ENCODE measurements at regions not wholly inside any gene's neighbourhood (a gene's known extent, or its start where the extent isn't known, plus 50 kb on each side); places are given as distances from the start of the nearest gene placed in this dataset.
"Not testable (repeated sequence)": the region's sequence is repeated elsewhere in the genome, so short reads cannot be mapped to it uniquely, and the experiment has no call there.

DNA sequence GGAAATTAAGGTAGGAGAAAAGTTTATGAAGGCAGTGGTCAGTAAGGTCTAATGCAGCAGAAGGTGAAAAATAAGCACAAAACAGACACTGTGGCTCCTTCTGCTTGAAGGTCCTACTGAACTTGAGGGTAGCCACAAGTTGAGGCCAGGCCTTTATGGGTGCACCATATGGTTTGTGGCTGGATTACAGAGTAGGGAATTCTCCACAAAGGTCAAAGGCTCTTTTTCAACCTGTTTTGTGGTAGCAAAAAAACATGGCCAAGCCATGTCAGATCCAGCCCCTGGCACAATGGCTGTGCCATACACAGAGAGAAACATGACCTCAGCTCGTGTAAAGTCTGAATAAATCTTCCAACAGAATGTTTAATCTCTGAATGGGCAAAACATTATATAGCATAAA, 214.0 kb downstream of the SATB1 start:
- intact Hi-C loops (cut with DNase I; ENCODE audit: low total_unique reads) = no loop called here
- Histone ChIP-seq H3K27ac (no peak overlapping the region), H3K36me3 (no peaks in the 10 kb centered on the region), H3K4me3 (no peak overlapping the region), H3K27me3 (replicated peaks in 1 of 7) (no peaks in the 10 kb centered on the region), H3K4me1 (peaks cover 0 to 11% (median 0%) of the 10 kb centered on the region in 6 donors), H3K9me3 (no peaks in the 10 kb centered on the region)
- DNase-seq = no peak
- TF ChIP-seq, protein P1, sequence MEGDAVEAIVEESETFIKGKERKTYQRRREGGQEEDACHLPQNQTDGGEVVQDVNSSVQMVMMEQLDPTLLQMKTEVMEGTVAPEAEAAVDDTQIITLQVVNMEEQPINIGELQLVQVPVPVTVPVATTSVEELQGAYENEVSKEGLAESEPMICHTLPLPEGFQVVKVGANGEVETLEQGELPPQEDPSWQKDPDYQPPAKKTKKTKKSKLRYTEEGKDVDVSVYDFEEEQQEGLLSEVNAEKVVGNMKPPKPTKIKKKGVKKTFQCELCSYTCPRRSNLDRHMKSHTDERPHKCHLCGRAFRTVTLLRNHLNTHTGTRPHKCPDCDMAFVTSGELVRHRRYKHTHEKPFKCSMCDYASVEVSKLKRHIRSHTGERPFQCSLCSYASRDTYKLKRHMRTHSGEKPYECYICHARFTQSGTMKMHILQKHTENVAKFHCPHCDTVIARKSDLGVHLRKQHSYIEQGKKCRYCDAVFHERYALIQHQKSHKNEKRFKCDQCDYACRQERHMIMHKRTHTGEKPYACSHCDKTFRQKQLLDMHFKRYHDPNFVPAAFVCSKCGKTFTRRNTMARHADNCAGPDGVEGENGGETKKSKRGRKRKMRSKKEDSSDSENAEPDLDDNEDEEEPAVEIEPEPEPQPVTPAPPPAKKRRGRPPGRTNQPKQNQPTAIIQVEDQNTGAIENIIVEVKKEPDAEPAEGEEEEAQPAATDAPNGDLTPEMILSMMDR (IDR thresholded peaks at IDR 0.05 in 8 of 11, conservative IDR thresholded peaks at IDR 0.05 in 3 of 11) = no peak
- no peak for TF ChIP-seq POLR2AphosphoS5 (IDR thresholded peaks at IDR 0.05)
- no peak for TF ChIP-seq POLR2A (IDR thresholded peaks at IDR 0.05)
- 59 to 74% (median 69%) methylated on average over 1 of the region's 1 CpG for WGBS, 5 donors

DNA sequence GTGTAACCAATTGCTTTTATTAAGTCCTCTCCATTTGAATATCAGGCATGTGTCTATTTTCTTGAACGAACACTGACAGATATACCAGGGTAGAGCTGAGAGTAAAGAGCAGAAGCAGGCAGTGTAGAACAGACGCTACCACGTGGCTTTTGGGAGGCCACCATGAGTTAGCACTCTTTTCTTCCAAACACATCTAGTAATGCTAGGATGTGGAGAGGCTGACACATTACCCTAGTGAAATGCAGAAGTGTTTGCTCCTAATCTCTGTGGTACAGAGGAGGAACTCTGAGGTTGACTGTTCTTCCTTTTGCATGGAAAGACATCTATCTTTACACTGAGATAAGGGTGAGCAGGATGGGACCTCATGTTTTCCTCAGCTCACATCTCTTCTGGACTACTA, 216.3 kb downstream of the SATB1 start:
- Histone ChIP-seq H3K27me3 (replicated peaks in 1 of 7) (no peaks in the 10 kb centered on the region), H3K36me3 (no peaks in the 10 kb centered on the region), H3K4me3 (no peak overlapping the region), H3K27ac (no peak overlapping the region), H3K4me1 (peaks cover 0 to 4% (median 0%) of the 10 kb centered on the region in 6 donors), H3K9me3 (no peaks in the 10 kb centered on the region)
- intact Hi-C loops (cut with DNase I; ENCODE audit: low total_unique reads) = no loop called here
- 26 to 49% (median 41%) methylated on average over 3 of the region's 3 CpGs for WGBS, 5 donors
- DNase-seq = no peak
- TF ChIP-seq POLR2A (IDR thresholded peaks at IDR 0.05) = no peak
- TF ChIP-seq, protein P1 (IDR thresholded peaks at IDR 0.05 in 8 of 11, conservative IDR thresholded peaks at IDR 0.05 in 3 of 11) = no peak
- no peak for TF ChIP-seq POLR2AphosphoS5 (IDR thresholded peaks at IDR 0.05)

DNA sequence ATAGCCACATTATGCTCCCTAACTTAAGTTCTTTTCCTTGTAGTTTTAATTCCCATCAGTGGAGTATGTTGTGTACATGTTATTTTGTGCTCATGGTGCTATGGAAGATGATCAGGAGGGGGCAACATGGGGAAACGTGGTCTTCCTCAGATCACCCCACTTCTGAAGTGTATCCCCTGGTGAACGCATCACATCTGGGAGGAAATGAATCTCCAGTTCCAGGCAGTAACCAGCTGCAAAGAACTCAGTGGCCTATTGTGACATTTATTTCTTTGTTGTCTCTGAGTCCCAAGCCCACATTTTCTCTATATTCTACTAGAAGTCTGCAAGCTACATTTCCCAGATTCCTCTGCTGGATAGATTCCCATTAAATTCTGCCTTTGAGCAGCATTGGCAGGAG, 217.0 kb downstream of the SATB1 start:
- no peak for DNase-seq
- H3K27me3 ChIP-seq (replicated peaks in 1 of 7) = no peaks in the 10 kb centered on the region
- intact Hi-C loops (cut with DNase I; ENCODE audit: low total_unique reads) = no loop called here
- no peaks in the 10 kb centered on the region for H3K36me3 ChIP-seq
- TF ChIP-seq POLR2AphosphoS5 (IDR thresholded peaks at IDR 0.05) = no peak
- no peak for TF ChIP-seq POLR2A (IDR thresholded peaks at IDR 0.05)
- TF ChIP-seq, protein P1 (IDR thresholded peaks at IDR 0.05 in 8 of 11, conservative IDR thresholded peaks at IDR 0.05 in 3 of 11) = no peak
- WGBS, 5 donors = 36 to 52% (median 42%) methylated on average over 2 of the region's 2 CpGs
- no peak overlapping the region for H3K4me3 ChIP-seq
- H3K27ac ChIP-seq = no peak overlapping the region
- no peaks in the 10 kb centered on the region for H3K9me3 ChIP-seq
- H3K4me1 ChIP-seq = no peaks in the 10 kb centered on the region

DNA sequence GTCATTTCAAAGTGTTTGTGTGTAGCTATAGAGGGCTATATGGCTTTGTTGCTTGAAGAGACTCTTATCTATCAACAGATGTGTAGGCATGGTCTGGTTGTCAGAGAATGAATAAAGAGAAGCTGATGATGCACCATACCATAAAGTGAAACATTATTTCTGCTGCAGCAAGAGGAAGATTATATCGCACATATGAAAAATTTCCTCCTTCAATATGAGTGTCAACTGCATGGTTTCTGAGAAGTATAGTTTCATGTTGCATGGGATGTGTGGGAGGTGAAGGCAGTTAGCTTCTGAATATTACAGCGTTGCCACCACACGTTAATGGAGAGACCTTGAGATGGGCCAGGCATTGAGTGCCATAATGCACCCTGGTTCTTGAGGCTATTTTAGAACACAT, 217.9 kb downstream of the SATB1 start:
- Histone ChIP-seq H3K9me3 (no peaks in the 10 kb centered on the region), H3K36me3 (no peaks in the 10 kb centered on the region), H3K27me3 (replicated peaks in 1 of 7) (no peaks in the 10 kb centered on the region), H3K27ac (no peak overlapping the region), H3K4me1 (no peaks in the 10 kb centered on the region), H3K4me3 (no peak overlapping the region)
- intact Hi-C loops (cut with DNase I; ENCODE audit: low total_unique reads) = no loop called here
- TF ChIP-seq POLR2AphosphoS5 (IDR thresholded peaks at IDR 0.05) = no peak
- no peak for TF ChIP-seq POLR2A (IDR thresholded peaks at IDR 0.05)
- TF ChIP-seq, protein P1 (IDR thresholded peaks at IDR 0.05 in 8 of 11, conservative IDR thresholded peaks at IDR 0.05 in 3 of 11) = no peak
- DNase-seq = no peak
- 57 to 82% (median 77%) methylated on average over 3 of the region's 3 CpGs for WGBS, 5 donors

DNA sequence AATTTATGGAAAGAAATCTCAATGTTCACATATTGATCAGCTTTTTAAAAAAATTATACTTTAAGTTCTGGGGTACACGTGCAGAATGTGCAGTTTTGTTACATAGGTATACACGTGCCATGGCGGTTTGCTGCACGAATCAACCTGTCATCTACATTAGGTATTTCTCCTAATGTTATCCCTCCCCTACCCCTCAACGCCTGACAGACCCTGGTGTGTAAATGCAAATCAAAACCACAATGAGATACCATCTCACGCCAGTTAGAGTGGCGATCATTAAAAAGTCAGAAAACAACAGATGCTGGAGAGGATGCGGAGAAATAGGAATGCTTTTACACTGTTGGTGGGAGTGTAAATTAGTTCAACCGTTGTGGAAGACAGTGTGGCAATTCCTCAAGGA, 219.4 kb downstream of the SATB1 start:
- H3K27ac ChIP-seq; H3K4me3 ChIP-seq; H3K27me3 ChIP-seq (replicated peaks in 1 of 7); H3K9me3 ChIP-seq; H3K4me1 ChIP-seq; H3K36me3 ChIP-seq; DNase-seq; intact Hi-C loops (cut with DNase I; ENCODE audit: low total_unique reads): not testable (repeated sequence)
- 87 to 92% (median 91%) methylated on average over 9 of the region's 9 CpGs for WGBS, 5 donors
